ENCODE measurements at regions not wholly inside any gene's neighbourhood (a gene's known extent, or its start where the extent isn't known, plus 50 kb on each side); places are given as distances from the start of the nearest gene placed in this dataset.

- DNase-seq: no peak
These were observed 217.7 kb downstream of the FOXA2 start for GRCh38 chr20:22366631-22367030.

GRCh38 chr20:22354647-22355046, 229.7 kb downstream of the FOXA2 start:
- DNase-seq: no peak

- DNase-seq: no peak
These were observed 230.8 kb downstream of the FOXA2 start for GRCh38 chr20:22353586-22353985.

DNA sequence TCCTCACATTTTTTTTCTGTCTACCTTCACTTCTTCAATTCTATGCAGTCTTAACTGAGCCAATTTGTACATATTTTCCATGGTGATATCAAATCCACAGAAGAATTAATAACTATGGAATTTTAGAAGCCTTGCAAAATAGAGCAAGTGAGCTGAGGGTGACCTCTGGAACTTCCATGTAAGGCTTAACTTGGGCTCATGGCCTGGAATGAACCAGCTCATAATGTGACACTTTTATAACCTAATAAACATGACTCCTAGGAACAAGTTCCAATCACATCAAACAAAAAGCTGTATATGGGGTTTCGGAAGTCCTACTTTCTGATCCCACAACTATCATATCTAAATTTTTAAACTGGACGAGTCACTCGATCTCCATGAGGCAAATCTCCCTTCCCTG, 232.4 kb downstream of the FOXA2 start:
- DNase-seq: no peak

DNA sequence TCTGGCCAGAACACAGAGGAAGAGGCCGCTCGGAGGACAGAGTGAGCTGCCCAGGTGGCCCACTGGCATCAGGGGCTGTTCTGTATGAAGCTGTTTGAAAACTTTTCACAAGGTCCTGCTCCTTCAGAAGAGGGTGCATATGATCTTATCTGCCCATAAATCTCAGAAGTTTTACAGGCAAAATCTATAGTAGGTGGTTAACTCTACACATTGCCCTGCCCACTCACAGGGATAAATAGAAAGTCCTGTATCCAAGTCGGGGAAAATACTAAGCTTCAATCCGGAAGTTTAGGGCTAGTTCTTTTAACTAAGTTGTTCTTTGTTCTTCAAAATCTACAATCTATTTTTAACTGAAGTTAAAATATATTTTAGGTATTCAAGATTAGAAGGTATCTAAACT, 233.7 kb downstream of the FOXA2 start:
- no peak for DNase-seq

DNA sequence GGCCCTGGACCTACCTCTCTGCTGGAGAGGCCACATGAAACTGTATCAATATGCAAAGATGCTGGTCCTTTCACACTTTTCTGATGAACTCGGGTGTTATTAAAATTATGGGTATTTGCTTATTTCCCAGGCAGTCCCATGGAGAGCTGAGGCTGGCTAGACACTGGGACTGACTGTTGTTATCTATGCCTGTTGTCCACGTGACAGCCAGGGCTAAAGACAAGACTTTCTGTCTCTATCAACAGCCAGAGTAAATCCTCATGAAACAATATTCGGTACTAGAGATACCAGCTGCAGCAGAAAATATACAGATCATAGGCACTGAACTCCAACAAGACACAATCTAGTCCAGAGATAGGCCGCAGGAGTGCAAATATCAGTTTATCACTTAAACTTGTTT, 236.4 kb downstream of the FOXA2 start:
- DNase-seq: no peak

DNA sequence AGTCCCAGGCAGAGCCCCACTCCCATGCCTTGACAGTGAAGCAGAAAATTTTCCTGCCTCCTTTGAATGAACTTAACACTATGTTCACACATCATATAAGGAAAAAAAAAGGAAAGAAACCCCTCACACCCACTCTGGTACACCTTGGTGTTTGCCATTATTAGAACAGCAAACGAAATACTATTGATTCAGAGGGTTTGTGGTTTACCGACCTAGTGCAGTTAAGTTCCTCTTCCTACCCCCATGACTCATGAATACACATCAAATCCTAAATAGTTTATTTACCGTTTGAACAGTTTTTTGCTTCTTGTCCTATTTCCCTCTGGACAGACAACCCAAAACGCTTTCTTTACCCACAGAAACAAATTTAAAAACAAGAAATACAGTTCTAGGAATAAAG, 237.7 kb downstream of the FOXA2 start:
- no peak for DNase-seq

DNA sequence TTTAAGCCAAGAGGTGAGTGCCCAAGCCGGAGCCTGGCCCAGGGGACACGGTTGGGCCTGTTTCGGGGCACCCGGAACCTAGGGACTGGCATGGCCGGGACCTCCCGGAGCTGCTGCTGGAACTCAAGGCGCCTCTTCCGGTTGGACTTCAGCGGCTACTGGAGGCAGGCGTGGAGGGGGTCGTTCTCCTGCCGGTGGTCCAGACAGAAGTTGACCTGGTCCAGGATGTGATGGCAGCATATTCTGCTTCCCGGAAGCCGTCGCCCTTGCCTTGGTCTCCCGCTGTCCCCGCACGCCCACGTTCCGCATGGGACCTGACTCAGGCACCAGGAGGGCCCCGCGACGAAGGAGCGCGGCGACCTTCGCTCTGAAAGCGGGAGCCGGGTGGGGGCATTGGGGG, 240.8 kb downstream of the FOXA2 start:
- no peak for DNase-seq

DNA sequence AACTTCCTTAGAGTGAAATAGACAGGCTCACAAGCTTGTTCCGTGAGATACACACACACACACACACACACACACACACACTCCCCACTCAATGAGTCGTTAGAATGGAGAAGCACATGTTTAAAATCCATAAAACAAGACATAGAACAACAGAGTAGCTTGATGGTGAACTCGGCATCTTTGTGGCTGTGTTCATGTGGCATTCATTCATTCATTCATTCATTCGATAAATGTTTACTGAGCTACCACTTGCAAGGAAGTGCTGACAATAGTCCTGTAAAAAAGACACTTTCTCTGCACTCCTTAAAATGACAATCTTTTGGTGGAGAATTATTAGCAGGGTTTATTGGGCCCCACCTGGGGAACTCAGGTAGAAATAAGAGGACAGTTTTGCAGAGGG, 242.0 kb downstream of the FOXA2 start:
- DNase-seq: no peak

DNA sequence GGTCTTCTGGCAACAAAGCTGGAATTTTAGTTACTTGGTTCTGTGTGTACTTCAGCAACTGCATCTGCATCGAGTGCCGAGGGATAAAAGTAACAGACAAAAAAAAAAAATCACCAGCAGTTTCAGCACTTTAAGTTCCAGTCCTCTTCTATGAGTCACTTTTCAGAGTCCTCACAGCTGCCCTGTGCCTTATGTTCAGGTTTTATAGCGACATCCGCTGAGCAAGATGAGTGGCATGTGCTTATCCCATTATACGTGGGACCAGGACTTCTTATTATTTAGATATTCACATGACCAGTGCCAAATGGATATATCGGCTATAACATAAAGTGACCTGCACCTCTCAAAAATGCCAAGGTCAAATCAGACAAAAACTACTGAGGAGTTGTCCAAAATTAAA, 242.9 kb downstream of the FOXA2 start:
- no peak for DNase-seq

GRCh38 chr20:22339946-22340345, 244.4 kb downstream of the FOXA2 start:
- DNase-seq: no peak

GRCh38 chr20:22339091-22339881, 245.1 kb downstream of the FOXA2 start:
- DNase-seq: peak; percentile 2

DNA sequence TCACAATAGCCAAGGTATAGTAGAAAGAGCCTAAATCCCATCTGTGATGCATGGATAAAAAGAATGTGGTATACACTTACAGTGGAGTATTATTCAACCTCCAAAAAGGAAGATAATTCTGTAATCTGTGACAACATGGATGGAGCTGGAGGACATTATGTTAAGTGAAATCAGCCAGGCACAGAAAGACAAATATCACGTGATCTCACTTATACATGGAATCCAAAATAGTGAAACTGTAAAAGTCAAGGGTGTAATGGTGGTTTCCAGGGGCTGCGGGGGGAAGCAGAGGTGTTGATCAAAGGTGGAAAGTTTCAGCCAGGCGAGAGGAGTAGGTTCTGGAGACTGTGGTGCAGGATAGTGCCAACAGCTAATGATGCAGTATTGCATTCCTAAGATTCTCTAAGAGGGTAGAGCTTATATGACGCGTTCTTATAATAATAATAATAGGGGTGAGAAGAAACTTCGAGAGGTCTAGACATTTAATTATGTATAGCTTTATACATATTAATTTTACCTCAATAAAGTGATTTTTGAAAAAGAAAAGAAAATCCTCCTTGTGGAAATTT, 246.1 kb downstream of the FOXA2 start:
- no peak for DNase-seq

DNA sequence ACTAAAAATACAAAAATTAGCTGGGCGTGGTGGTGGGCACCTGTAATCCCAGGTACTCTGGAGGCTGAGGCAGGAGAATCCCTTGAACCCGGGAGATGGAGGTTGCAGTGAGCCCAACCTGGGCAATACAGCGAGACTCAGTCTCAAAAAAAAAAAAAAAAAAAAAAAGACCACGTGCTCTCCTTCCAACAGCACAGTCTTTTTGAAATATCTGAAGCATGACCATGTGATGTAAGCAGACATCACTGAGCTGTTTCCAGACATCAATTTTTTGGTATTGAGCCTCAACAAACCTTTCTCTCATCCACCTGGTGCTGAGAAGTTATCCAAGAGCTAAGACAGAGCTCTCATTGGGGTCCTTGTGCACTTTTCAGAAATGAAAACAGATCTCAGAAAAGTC, 249.2 kb downstream of the FOXA2 start:
- no peak for DNase-seq

- DNase-seq: peak; percentile 21
These were observed 250.4 kb downstream of the FOXA2 start for GRCh38 chr20:22333885-22334545.

DNA sequence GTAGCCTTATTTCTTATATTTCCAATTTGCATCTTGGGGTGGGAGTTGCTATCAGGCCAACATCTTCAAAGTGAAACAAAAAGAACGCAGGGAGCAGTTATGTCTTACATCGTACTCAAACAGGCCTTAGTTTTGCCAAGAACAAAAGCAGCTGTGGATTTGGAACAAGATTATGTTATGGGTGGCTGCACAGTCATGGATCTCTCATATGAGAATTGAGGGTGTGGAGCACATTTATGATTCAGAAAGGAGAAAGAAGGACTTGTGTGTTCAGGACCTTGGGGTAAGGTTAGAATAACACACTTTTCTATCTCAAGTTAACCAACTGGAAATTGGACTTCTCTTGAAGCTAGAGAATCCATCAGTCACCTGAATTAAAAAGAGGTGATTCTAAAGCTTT, 259.9 kb downstream of the FOXA2 start:
- DNase-seq: no peak

DNA sequence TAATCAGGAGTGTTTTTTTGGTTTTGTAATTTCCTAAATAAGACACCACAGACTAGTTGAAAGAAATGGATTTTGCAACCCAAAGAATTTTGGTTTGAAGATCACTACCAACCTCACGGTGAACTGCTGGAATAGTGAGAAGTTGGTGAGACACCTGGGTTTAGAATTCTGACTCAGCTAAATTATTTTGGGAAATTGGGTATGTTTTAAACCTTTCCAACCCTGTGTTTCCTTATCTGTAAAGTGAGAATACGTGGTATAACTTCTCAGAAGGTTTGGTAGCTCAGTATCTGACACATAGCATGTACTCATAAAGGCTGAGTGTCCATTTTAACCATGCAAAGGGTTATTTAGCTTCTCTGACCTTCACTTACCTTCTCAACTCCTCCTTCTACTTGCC, 261.9 kb downstream of the FOXA2 start:
- DNase-seq: no peak

- DNase-seq: no peak
These were observed 263.2 kb downstream of the FOXA2 start for GRCh38 chr20:22321191-22321590.

DNA sequence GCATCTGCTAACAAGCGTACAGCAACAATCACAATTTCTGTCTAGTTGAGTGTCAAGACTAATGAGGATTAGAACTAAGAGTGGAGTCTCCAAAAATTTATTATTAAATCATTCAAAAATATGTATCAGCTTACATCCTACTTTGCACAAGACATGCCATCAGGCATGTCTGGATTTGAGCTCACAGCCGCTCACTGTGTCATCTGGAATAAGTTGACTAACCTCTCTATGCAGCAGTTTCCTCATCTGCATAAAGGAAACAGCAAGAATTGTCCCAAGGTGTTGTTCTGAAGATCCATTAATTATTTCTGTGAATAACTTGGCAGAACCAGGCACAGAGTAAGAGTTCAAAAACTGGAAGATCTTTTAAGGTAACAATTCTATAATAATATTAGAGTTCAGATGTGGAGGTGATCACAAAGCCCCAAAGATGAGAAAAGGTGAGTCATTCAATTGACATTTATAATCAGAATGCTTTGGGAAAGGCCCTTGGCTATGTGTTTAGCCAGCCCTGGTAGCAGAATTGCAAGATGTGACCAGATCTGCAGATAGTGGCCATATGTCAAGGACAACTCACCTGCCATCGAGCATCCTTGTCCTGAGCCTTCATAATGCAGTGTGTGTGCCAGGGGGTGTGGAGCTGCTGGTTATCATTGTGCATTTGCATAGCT, 264.0 kb downstream of the FOXA2 start:
- DNase-seq: no peak

DNA sequence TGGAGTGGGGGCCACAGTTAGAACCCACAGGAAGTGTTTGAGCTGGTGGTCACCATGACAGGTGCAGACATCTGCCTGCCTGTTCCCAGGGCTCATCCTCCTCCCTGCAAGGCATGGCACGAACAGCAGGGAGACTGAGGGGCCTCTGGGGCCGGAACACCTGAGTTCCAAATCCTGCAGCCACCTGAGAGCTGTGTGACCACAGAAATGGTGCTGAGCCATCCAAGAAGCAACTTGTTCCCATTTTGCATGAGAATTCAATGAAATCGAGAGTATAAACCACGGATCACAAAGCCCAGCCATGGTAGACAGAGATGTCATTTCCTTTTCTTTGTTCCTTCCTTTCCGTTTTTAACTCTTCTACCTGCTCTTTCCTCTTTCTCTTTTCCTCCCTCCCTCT, 268.6 kb downstream of the FOXA2 start:
- DNase-seq: no peak

DNA sequence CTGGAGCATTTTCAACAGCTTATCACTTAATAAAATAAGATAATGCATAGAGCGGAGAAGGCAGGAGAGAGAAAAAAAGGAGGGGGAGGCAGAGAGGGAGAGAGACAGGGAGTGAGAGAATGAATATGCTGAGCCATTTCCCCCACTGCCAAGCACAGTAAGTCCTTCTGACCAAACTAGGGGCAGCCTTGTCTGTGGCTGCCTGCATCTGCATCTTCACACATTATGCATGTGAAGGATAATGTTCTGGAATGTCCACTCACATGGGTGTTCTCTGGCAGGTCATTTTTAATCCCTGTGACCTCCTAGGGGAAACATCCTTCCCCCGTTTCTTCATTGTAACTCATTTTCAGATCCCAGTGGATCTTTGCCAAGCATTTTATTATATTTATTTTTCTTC, 269.3 kb downstream of the FOXA2 start:
- DNase-seq: no peak

DNA sequence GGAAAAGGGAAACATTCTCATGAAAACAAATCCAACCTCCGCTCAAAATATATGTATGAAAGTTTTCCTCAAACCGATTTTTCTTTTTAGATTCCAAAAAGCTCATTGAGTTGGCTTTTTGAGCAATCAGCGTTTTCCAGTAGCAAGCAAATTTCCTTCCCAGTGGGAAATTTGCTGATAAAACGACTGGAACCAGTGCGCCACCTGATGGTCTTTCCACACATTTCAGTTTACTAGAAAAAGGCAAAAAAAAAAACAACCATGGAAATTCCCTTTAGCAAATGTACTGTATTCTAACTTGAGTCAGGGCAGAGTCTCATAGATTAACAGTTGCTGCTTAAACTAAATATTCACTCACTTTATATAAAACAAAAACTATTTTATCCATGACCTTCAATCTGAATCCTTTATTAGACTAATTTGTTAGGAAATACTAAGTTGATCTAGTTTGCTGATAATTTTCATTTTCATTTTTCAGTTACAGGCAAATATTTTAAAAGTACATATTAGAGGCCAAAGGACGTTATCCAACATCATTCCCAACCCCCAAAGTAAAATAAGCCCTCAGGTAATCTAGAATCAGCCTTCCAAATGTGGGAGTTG, 271.5 kb downstream of the FOXA2 start:
- no peak for DNase-seq

DNA sequence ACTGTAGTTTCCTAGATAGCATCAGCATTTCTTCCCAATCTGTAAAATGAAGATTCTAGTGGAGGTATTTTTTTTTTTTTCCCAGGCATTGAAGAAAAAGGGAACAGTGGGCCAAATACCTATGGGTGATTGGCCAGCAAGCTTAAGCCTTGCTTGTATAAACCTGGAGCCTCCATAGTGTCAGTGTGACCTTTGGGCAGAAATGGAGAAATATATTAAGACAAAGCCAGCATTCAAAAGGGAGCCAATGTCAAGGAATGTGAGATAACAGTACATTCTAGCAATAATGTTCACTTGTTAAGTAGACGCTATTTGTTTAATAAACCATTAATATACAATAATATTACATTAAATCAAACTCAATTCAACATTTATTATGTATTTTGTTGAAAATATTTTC, 275.4 kb downstream of the FOXA2 start:
- no peak for DNase-seq

GRCh38 chr20:22307409-22307808, 277.0 kb downstream of the FOXA2 start:
- DNase-seq: no peak

Measured in NCI-H1694 treated with DMSO at 0.1 percent for 48 hours (cell line).